NCI-H2107 (cell line): ENCODE measurements at regions not wholly inside any gene's neighbourhood (a gene's known extent, or its start where the extent isn't known, plus 50 kb on each side); places are given as distances from the start of the nearest gene placed in this dataset.
"Not testable (repeated sequence)": the region's sequence is repeated elsewhere in the genome, so short reads cannot be mapped to it uniquely, and the experiment has no call there.

Experiments
- DNase-seq: peaks from one replicate; lab custom pipeline; 2025; lab: John Stamatoyannopoulos, UW

GRCh38 chr6:26234421-26235301 lies 130.3 kb upstream of the BTN3A2 start:
- no peak for DNase-seq

GRCh38 chr6:26235302-26235670 lies 129.7 kb upstream of the BTN3A2 start:
- no peak for DNase-seq

GRCh38 chr6:26239415-26239814 lies 125.6 kb upstream of the BTN3A2 start:
- not testable (repeated sequence) for DNase-seq

GRCh38 chr6:26240157-26241032 lies 124.6 kb upstream of the BTN3A2 start:
- no peak for DNase-seq

- no peak for DNase-seq
These were observed 123.7 kb upstream of the BTN3A2 start for GRCh38 chr6:26241033-26241895.

- no peak for DNase-seq
These were observed 121.9 kb upstream of the BTN3A2 start for GRCh38 chr6:26243132-26243531.

GRCh38 chr6:26243752-26244151 lies 121.2 kb upstream of the BTN3A2 start:
- no peak for DNase-seq

GRCh38 chr6:26246058-26246457 lies 118.9 kb upstream of the BTN3A2 start:
- no peak for DNase-seq

- no peak for DNase-seq
These were observed 118.4 kb upstream of the BTN3A2 start for GRCh38 chr6:26246553-26246952.

GRCh38 chr6:26249707-26249956 lies 115.4 kb upstream of the BTN3A2 start:
- no peak for DNase-seq

GRCh38 chr6:26249957-26250697 lies 114.9 kb upstream of the BTN3A2 start:
- peak; percentile 42 for DNase-seq

- DNase-seq: no peak
These were observed 114.3 kb upstream of the BTN3A2 start for GRCh38 chr6:26250698-26251044.

- peak; percentile 43 for DNase-seq
These were observed 113.5 kb upstream of the BTN3A2 start for GRCh38 chr6:26251354-26252076.

- DNase-seq: no peak
These were observed 112.9 kb upstream of the BTN3A2 start for GRCh38 chr6:26252077-26252472.

GRCh38 chr6:26254724-26255123 lies 110.3 kb upstream of the BTN3A2 start:
- DNase-seq: no peak

- DNase-seq: no peak
These were observed 107.7 kb upstream of the BTN3A2 start for GRCh38 chr6:26257272-26257671.

- DNase-seq: no peak
These were observed 106.6 kb upstream of the BTN3A2 start for GRCh38 chr6:26258212-26258977.

GRCh38 chr6:26260110-26260637 lies 104.8 kb upstream of the BTN3A2 start:
- no peak for DNase-seq

GRCh38 chr6:26260725-26261490 lies 104.1 kb upstream of the BTN3A2 start:
- DNase-seq: no peak
